ENCODE measurements at regions not wholly inside any gene's neighbourhood (a gene's known extent, or its start where the extent isn't known, plus 50 kb on each side); places are given as distances from the start of the nearest gene placed in this dataset.

GRCh38 chr7:115449689-115450088, 527.8 kb downstream of the MDFIC start:
- no peak for TF ChIP-seq CTCF (IDR thresholded peaks at IDR 0.05; ENCODE audit: borderline replicate concordance, control extremely low read depth, extremely low read depth, insufficient read depth, missing control alignments)
- DNase-seq (ENCODE audit: low spot score) = no peak
- in situ Hi-C loops (cut with MboI; ENCODE audit: low sequenced_read_pairs, unreplicated experiment) = no loop called here

GRCh38 chr7:115447495-115447894, 525.6 kb downstream of the MDFIC start:
- in situ Hi-C loops (cut with MboI; ENCODE audit: low sequenced_read_pairs, unreplicated experiment) = no loop called here
- no peak for DNase-seq (ENCODE audit: low spot score)
- no peak for TF ChIP-seq CTCF (IDR thresholded peaks at IDR 0.05; ENCODE audit: borderline replicate concordance, control extremely low read depth, extremely low read depth, insufficient read depth, missing control alignments)

- in situ Hi-C loops (cut with MboI; ENCODE audit: low sequenced_read_pairs, unreplicated experiment) = no loop called here
- TF ChIP-seq CTCF (IDR thresholded peaks at IDR 0.05; ENCODE audit: borderline replicate concordance, control extremely low read depth, extremely low read depth, insufficient read depth, missing control alignments) = no peak
These were observed 519.1 kb downstream of the MDFIC start for GRCh38 chr7:115441033-115441432.

GRCh38 chr7:115435178-115435577, 513.3 kb downstream of the MDFIC start:
- no peak for DNase-seq (ENCODE audit: low spot score)
- in situ Hi-C loops (cut with MboI; ENCODE audit: low sequenced_read_pairs, unreplicated experiment) = no loop called here
- no peak for TF ChIP-seq CTCF (IDR thresholded peaks at IDR 0.05; ENCODE audit: borderline replicate concordance, control extremely low read depth, extremely low read depth, insufficient read depth, missing control alignments)

More at GRCh38 chr7:115441033-115441432, 519.1 kb downstream of the MDFIC start:
- no peak for DNase-seq (ENCODE audit: low spot score)

- DNase-seq (ENCODE audit: low spot score) = no peak
- in situ Hi-C loops (cut with MboI; ENCODE audit: low sequenced_read_pairs, unreplicated experiment) = no loop called here
- TF ChIP-seq CTCF (IDR thresholded peaks at IDR 0.05; ENCODE audit: borderline replicate concordance, control extremely low read depth, extremely low read depth, insufficient read depth, missing control alignments) = no peak
These were observed 508.0 kb downstream of the MDFIC start for GRCh38 chr7:115429918-115430317.

- in situ Hi-C loops (cut with MboI; ENCODE audit: low sequenced_read_pairs, unreplicated experiment) = no loop called here
- no peak for TF ChIP-seq CTCF (IDR thresholded peaks at IDR 0.05; ENCODE audit: borderline replicate concordance, control extremely low read depth, extremely low read depth, insufficient read depth, missing control alignments)
- DNase-seq (ENCODE audit: low spot score) = no peak
These were observed 495.8 kb downstream of the MDFIC start for GRCh38 chr7:115417662-115418061.

Data from GM13976 (cell line).